Heart left ventricle (tissue), 16 donors: ENCODE measurements at regions not wholly inside any gene's neighbourhood (a gene's known extent, or its start where the extent isn't known, plus 50 kb on each side); places are given as distances from the start of the nearest gene placed in this dataset.
"Not testable (repeated sequence)": the region's sequence is repeated elsewhere in the genome, so short reads cannot be mapped to it uniquely, and the experiment has no call there.

Experiments
- ATAC-seq, 4 donors: fragments of 200-7000 bp; cut with Tn5 transposase; one replicate each; pipeline ENCODE4 v1.9.1; 2020 to 2022; ENCODE audit warnings: moderate library complexity in 4 of 4, mild to moderate bottlenecking in 3 of 4, moderate number of reproducible peaks in 1 of 4
- DNase-seq, 5 donors: peaks; one replicate each; pipeline ENCODE4 v3.0.0-alpha.2; 2020
- H3K27ac ChIP-seq, 12 donors: fragments of 200-600 bp; sonication (generic) in 4 of 12; one replicate each; pipeline versions ENCODE4 v1.5.0 to v1.8.0; 2016 to 2022; ENCODE audit warnings: mild to moderate bottlenecking in 2 of 12
- H3K27me3 ChIP-seq, 9 donors: fragments of 200-600 bp; sonication (generic) in 2 of 9; one replicate each; pipeline versions ENCODE4 v1.5.1 to v1.8.0; 2016 to 2022; ENCODE audit warnings: mild to moderate bottlenecking in 3 of 9
- H3K36me3 ChIP-seq, 9 donors: fragments of 200-600 bp; sonication (generic) in 2 of 9; one replicate each; pipeline versions ENCODE4 v1.5.0 to v1.8.0; 2018 to 2022; ENCODE audit warnings: mild to moderate bottlenecking in 2 of 9
- H3K4me1 ChIP-seq, 12 donors: fragments of 200-600 bp; sonication (generic) in 4 of 12; one replicate each; pipeline versions ENCODE4 v1.5.0 to v1.8.0; 2016 to 2022; ENCODE audit warnings: mild to moderate bottlenecking in 3 of 12
- H3K4me3 ChIP-seq, 12 donors: fragments of 200-600 bp; sonication (generic) in 4 of 12; one replicate each; pipeline versions ENCODE4 v1.5.0 to v1.8.0; 2017 to 2022; ENCODE audit warnings: mild to moderate bottlenecking in 9 of 12, moderate library complexity in 4 of 12
- H3K9me3 ChIP-seq, 12 donors: fragments of 200-600 bp; sonication (generic) in 4 of 12; one replicate each; pipeline versions ENCODE4 v1.5.0 to v1.8.0; 2016 to 2022; ENCODE audit warnings: mild to moderate bottlenecking in 1 of 12
- POLR2A ChIP-seq, 2 donors: fragments of 450-650 bp; IDR thresholded peaks; one replicate each; pipeline ENCODE4 v1.6.1; 2017; ENCODE audit warnings: antibody characterized with exemption in 2 of 2, mild to moderate bottlenecking in 2 of 2, moderate library complexity in 2 of 2
- WGBS, 4 donors: extraction: QIAGEN DNeasy Blood & Tissue Kit in 2 of 4; methylation state at CpG; one replicate each; pipeline versions ENCODE4 v1.1.5 to v1.1.7; 2013 to 2018; 5-methylcytosine and 5-hydroxymethylcytosine counted together
- intact Hi-C, 10 donors: fragments of 100-400 bp; cut with DNase I; formaldehyde crosslinking; loops; one replicate each; pipeline versions ENCODE4 v1.11.1 to v1.14.2; 2022
- TF ChIP-seq, protein P1 (sequence below), 12 donors: fragments of 200-600 bp; sonication (generic) in 4 of 12; IDR thresholded peaks; one replicate each; pipeline versions ENCODE4 v1.5.0 to v1.8.0; 2018 to 2022; ENCODE audit warnings: antibody characterized with exemption in 12 of 12, mild to moderate bottlenecking in 5 of 12
- donor health status: ischemic (EF 13 %, LVEDD 7.1; RV severe dilation, severe dysfunction).
- donor health status: healthy with polysubstance abuse.
- donor health status: DM: no; HTN: yes; CAD: no.
- donor health status: DM: no; HTN: no; CAD: no.
- donor health status: ischemic (EF 25% LVEDD 6.9; RV normal size, moderate dysfunction).
- donor health status: ischemic (EF 25% LVEDD 5.7; RV mildly dilated, moderate dysfunction).
- donor health status: healthy.
- donor health status: DM: yes; HTN: yes; CAD: no.
- donor health status: ischemic (EF 35%, LVEDD 5.7; RV mildly dilated, moderate dysfunction).
- donor health status: nonischemic (EF 11% LVEDD 7.7; RV severe dilation, severe dysfunction).
- donor health status: DM: yes; HTN: yes; CAD: no.
- donor health status: PGD.
- donor health status: ischemic (EF 29% LVEDD 5.4; RV normal size, mild dysfunction).
- donor health status: nonischemic (EF 23%, LVEDD 6.1; RV moderate dilation, normal function).

DNA sequence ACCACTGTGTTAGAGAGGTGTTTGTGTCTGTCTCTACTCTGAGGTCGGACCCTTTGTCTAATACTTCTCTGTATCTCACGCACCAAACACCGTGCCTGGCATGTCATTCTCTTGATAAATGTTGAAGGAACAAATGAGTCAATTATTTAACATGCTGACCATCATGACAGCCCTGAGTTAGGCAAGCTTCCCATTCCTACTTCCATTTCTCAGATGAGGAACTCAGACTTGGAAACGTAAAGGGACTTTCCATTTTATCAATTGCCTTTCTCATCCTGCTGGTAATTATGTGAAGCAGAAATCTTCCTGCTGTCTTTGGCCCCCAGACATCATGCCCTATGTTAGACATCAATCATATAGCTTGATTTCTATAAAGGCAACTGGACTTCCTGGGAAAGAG lies 227.0 kb upstream of the ECI2 start:
- Histone ChIP-seq H3K27me3 (no peaks in the 10 kb centered on the region), H3K4me1 (peaks cover 0 to 17% (median 9%) of the 10 kb centered on the region in 12 donors), H3K27ac (no peak overlapping the region), H3K4me3 (no peak overlapping the region), H3K36me3 (no peaks in the 10 kb centered on the region), H3K9me3 (no peaks in the 10 kb centered on the region)
- 85 to 94% (median 90%) methylated on average over 4 of the region's 4 CpGs for WGBS, 4 donors
- ATAC-seq (no peak), DNase-seq (no peak)
- intact Hi-C loops, result no loop called here
- TF ChIP-seq POLR2A (IDR thresholded peaks at IDR 0.05), result no peak
- TF ChIP-seq, protein P1, sequence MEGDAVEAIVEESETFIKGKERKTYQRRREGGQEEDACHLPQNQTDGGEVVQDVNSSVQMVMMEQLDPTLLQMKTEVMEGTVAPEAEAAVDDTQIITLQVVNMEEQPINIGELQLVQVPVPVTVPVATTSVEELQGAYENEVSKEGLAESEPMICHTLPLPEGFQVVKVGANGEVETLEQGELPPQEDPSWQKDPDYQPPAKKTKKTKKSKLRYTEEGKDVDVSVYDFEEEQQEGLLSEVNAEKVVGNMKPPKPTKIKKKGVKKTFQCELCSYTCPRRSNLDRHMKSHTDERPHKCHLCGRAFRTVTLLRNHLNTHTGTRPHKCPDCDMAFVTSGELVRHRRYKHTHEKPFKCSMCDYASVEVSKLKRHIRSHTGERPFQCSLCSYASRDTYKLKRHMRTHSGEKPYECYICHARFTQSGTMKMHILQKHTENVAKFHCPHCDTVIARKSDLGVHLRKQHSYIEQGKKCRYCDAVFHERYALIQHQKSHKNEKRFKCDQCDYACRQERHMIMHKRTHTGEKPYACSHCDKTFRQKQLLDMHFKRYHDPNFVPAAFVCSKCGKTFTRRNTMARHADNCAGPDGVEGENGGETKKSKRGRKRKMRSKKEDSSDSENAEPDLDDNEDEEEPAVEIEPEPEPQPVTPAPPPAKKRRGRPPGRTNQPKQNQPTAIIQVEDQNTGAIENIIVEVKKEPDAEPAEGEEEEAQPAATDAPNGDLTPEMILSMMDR (IDR thresholded peaks at IDR 0.05), result no peak

DNA sequence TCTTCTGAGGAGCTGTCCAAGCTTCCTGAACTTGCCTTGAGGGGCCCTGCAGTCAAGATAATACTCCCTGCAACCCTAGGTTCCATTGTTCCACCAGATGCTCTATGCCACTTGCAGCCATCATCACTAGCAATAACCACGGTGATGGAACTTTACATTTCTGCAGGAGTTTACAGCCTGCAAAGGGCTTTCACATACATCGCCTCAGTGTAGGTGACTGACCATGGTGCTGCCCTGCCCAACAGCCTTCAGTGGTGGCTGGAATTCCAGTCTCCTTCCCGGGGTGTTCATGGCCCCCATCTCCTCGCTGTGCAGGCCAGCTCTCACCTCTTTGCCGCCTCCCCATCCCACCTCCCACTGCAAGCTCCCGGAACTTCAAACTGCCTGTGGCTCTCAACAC lies 225.5 kb upstream of the ECI2 start:
- no peak overlapping the region for H3K4me3 ChIP-seq
- no peaks in the 10 kb centered on the region for H3K27me3 ChIP-seq
- H3K27ac ChIP-seq, result no peak overlapping the region
- TF ChIP-seq, protein P1 (IDR thresholded peaks at IDR 0.05), result no peak
- TF ChIP-seq POLR2A (IDR thresholded peaks at IDR 0.05), result no peak
- 90 to 95% (median 92%) methylated on average over 6 of the region's 6 CpGs for WGBS, 4 donors
- ATAC-seq, result no peak
- no peaks in the 10 kb centered on the region for H3K9me3 ChIP-seq
- peaks cover 0 to 19% (median 9%) of the 10 kb centered on the region in 12 donors for H3K4me1 ChIP-seq
- no peak for DNase-seq
- H3K36me3 ChIP-seq, result no peaks in the 10 kb centered on the region
- intact Hi-C loops, result no loop called here

DNA sequence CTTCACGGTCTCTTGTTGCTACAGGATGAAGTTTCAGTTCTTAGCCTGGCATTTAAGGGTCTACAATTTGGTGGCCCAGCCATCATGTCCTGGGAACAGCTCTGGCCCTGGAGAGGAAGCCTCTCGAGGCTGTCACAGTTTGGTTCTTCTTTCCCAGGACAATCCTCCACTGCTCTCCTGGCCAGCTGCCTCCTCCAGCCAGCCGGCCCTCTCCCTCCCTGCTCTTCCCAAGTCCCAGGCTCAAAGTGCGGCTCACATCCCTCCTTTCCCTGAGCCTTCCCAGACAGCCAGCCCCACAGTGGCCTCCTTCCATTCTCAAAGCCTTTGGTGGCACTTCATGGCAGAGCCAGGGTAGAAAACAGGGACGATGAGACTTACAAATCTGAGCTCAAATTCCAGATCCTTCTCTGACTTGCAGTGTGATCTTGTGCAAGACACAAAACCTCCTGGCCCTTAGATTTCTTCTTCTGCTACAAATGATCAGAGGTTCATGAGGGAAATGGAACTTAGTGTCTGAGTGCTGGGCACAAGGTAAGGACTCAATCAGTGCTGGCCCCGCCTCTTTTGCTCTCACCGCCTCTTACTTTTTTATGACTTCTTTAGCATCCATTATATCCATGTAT lies 223.8 kb upstream of the ECI2 start:
- Histone ChIP-seq H3K36me3 (no peaks in the 10 kb centered on the region), H3K4me1 (peaks cover 0 to 19% (median 9%) of the 10 kb centered on the region in 12 donors), H3K27ac (peak overlapping the region; percentile 76 to 99 (median 90)), H3K9me3 (no peaks in the 10 kb centered on the region), H3K4me3 (peak overlapping the region in 1 of 12 donors; percentile 12), H3K27me3 (no peaks in the 10 kb centered on the region)
- ATAC-seq, result peak; percentile 4 to 35 (median 22)
- DNase-seq, result peak in 1 of 5 donors; percentile 27
- intact Hi-C loops, result loop anchor here in 5 of 10 donors (5.0 to 10.0 kb wide), 6 partner anchors 43 to 418 kb away; partner anchors contain the start of gene CDYL (in 3 of the 5)
- 61 to 65% (median 62%) methylated on average over 7 of the region's 7 CpGs for WGBS, 4 donors
- TF ChIP-seq, protein P1 (IDR thresholded peaks at IDR 0.05), result no peak
- TF ChIP-seq POLR2A (IDR thresholded peaks at IDR 0.05), result no peak

DNA sequence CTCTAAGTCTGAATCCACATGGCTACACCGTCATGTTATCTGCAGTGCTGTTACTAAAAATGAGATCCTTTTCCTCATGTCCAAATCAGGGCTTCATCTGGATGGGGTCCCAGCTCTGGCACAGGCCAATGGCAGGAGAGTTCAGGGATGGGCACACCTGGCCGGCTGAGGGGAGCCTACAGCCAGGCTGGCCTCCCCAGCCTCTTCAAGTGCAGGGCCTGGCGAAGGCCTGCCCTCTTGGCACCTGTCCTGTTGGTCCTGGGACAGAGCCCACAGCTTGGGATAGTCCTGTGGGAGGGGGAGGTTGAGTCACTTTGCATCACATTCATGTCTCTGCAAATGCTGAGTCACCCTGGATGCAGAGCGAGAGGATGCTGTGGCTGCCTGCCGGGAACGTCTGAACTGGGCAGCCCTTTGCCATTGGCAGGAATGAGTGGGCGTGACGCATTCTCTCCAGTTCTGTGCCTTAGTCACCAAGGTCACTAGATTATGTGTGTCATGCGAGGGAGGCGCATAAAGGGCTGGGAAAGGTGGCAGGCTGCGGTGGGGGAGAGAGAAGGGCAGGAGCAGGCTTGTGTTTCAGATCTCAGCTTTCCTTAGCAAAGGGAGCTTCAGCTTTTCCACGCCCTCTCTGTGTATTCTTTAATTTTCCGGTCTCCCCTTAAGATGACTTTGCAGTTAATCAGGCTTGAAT lies 223.2 kb upstream of the ECI2 start:
- TF ChIP-seq POLR2A (IDR thresholded peaks at IDR 0.05), result peak in 1 of 2 donors; percentile 46
- TF ChIP-seq, protein P1 (IDR thresholded peaks at IDR 0.05), result no peak
- DNase-seq, result peak; percentile 88 to 97 (median 90)
- no peaks in the 10 kb centered on the region for H3K27me3 ChIP-seq
- peak overlapping the region; percentile 76 to 99 (median 90) for H3K27ac ChIP-seq
- H3K4me1 ChIP-seq, result peaks cover 0 to 19% (median 9%) of the 10 kb centered on the region in 12 donors
- no peaks in the 10 kb centered on the region for H3K9me3 ChIP-seq
- H3K4me3 ChIP-seq, result peak overlapping the region in 1 of 12 donors; percentile 12
- WGBS, 4 donors, result 25 to 38% (median 31%) methylated on average over 13 of the region's 13 CpGs
- intact Hi-C loops, result loop anchor here in 5 of 10 donors (5.0 to 10.0 kb wide), 6 partner anchors 44 to 419 kb away; partner anchors contain the start of gene CDYL (in 3 of the 5)
- H3K36me3 ChIP-seq, result no peaks in the 10 kb centered on the region
- peak; percentile 93 to 98 (median 96) for ATAC-seq

DNA sequence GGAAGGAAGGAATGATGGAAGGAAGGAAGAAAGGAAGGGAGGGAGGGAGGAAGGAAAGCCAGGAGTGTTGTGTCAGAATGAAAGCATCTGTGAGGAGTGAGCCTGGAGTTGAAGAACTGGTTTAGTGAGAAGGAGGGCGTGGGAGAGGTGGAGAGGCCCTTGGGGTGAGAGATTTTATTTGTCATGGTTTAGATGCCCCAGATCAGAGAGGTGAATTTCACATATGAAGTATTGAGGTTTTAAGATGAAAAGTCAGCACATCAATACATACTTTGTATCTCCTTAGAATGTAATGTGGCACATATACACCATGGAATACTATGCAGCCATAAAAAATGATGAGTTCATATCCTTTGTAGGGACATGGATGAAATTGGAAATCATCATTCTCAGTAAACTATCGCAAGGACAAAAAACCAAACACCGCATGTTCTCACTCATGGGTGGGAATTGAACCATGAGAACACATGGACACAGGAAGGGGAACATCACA lies 222.3 kb upstream of the ECI2 start:
- not testable (repeated sequence) for ATAC-seq, DNase-seq, H3K4me3 ChIP-seq, H3K9me3 ChIP-seq, H3K27me3 ChIP-seq, H3K36me3 ChIP-seq
- Histone ChIP-seq H3K27ac (peak overlapping the region in 7 of 12 donors; percentile 39 to 94 (median 68)), H3K4me1 (peaks cover 0 to 19% (median 10%) of the 10 kb centered on the region in 12 donors)
- 93 to 100% (median 95%) methylated on average over 3 of the region's 3 CpGs for WGBS, 4 donors
- intact Hi-C loops, result loop anchor here in 5 of 10 donors (5.0 to 10.0 kb wide), 6 partner anchors 45 to 420 kb away; partner anchors contain the start of gene CDYL (in 3 of the 5)
